ENCODE measurements at regions not wholly inside any gene's neighbourhood (a gene's known extent, or its start where the extent isn't known, plus 50 kb on each side); places are given as distances from the start of the nearest gene placed in this dataset.

DNA sequence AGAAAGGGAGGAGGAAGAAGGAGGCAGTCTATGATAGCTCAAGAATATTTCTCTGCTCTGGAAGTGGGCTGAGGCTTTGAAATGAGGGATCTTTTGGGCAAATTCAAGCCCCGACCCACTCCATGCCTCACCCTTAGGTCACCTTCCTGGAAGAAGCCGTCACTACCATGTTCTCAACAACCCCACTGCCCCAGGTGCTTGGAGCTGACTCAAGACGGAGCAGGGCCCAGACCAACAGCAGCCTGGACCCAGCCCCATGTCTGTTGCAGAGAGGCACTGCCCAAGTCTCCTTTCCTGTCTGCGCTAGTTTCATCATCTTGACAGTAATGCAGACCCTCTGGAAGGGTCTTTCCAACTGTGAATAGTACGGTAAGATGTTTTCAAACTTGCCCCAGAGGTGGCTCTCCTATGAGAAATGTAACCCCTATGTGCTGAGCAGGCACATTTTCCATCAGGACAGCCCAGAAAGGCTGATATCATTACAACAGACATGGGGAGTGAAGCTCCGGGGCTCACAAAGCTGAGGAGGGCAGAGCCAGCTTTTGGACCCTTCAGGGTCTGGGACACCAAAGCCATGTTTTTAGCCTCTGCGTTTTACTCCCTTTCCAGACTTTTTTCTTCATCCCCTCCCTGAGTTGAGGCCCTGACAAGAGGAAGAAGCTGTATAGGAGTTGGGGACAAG is 128.2 kb upstream of the LARP1 start:
- 77 to 89% (median 79%) methylated on average over 7 of the region's 7 CpGs for WGBS, 5 donors

DNA sequence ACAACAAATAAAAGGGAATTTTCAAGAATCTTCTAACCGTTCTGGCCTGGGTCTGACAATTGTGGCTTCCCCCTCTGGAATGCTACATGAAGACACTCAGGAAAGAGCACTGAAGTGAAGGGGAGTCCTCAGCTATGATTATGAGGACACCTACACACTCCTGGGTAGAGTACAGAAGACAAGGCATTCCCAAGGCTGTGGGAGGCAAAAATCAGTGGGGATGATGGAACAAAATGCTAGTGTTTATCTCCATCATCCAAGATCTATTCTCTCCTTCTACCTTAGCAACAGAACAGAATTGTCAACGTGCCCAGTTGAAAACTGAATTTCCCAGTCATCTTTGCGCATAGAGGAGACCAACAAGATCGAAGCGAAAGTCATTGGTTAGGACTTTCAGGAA is 130.1 kb upstream of the LARP1 start:
- TF ChIP-seq POLR2AphosphoS5 (IDR thresholded peaks at IDR 0.05): no peak
- TF ChIP-seq POLR2A (IDR thresholded peaks at IDR 0.05): no peak
- TF ChIP-seq, protein P1, sequence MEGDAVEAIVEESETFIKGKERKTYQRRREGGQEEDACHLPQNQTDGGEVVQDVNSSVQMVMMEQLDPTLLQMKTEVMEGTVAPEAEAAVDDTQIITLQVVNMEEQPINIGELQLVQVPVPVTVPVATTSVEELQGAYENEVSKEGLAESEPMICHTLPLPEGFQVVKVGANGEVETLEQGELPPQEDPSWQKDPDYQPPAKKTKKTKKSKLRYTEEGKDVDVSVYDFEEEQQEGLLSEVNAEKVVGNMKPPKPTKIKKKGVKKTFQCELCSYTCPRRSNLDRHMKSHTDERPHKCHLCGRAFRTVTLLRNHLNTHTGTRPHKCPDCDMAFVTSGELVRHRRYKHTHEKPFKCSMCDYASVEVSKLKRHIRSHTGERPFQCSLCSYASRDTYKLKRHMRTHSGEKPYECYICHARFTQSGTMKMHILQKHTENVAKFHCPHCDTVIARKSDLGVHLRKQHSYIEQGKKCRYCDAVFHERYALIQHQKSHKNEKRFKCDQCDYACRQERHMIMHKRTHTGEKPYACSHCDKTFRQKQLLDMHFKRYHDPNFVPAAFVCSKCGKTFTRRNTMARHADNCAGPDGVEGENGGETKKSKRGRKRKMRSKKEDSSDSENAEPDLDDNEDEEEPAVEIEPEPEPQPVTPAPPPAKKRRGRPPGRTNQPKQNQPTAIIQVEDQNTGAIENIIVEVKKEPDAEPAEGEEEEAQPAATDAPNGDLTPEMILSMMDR (IDR thresholded peaks at IDR 0.05 in 8 of 11, conservative IDR thresholded peaks at IDR 0.05 in 3 of 11): no peak
- intact Hi-C loops (cut with DNase I; ENCODE audit: low total_unique reads): no loop called here
- Histone ChIP-seq H3K4me3 (no peak overlapping the region), H3K27me3 (replicated peaks in 1 of 7) (no peaks in the 10 kb centered on the region), H3K4me1 (no peaks in the 10 kb centered on the region), H3K36me3 (no peaks in the 10 kb centered on the region), H3K9me3 (no peaks in the 10 kb centered on the region), H3K27ac (no peak overlapping the region)
- no peak for DNase-seq
- WGBS, 5 donors: 84 to 90% (median 87%) methylated on average over 5 of the region's 5 CpGs

More for the DNA sequence above, 128.2 kb upstream of the LARP1 start:
- Histone ChIP-seq H3K4me3 (no peak overlapping the region), H3K9me3 (no peaks in the 10 kb centered on the region), H3K27me3 (replicated peaks in 1 of 7) (no peaks in the 10 kb centered on the region), H3K36me3 (no peaks in the 10 kb centered on the region), H3K4me1 (no peaks in the 10 kb centered on the region), H3K27ac (no peak overlapping the region)
- DNase-seq: no peak
- intact Hi-C loops (cut with DNase I; ENCODE audit: low total_unique reads): no loop called here
- TF ChIP-seq POLR2AphosphoS5 (IDR thresholded peaks at IDR 0.05) (no peak), POLR2A (IDR thresholded peaks at IDR 0.05) (no peak)
- TF ChIP-seq, protein P1 (IDR thresholded peaks at IDR 0.05 in 8 of 11, conservative IDR thresholded peaks at IDR 0.05 in 3 of 11): no peak

DNA sequence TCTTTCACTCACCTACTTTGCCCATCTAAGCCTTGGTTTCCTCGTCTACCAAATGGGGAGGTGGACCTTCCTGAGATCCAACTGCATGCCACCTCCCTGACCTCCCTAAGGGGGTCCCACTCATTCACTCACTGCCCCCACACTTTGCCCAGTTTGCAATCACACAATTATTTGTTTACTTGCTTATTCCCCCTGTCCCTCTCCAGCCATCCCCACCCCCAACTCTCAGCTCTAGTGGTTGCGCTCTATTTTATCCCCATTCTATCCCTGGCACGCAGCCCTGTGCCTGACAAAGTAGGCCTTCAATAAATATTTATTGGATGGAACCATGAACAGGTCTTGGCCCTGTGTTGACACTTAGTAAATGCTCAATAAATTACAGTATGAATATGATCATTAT is 130.8 kb upstream of the LARP1 start:
- TF ChIP-seq, protein P1 (IDR thresholded peaks at IDR 0.05 in 8 of 11, conservative IDR thresholded peaks at IDR 0.05 in 3 of 11): no peak
- TF ChIP-seq POLR2A (IDR thresholded peaks at IDR 0.05): no peak
- no peak for TF ChIP-seq POLR2AphosphoS5 (IDR thresholded peaks at IDR 0.05)
- H3K27me3 ChIP-seq (replicated peaks in 1 of 7): no peaks in the 10 kb centered on the region
- no peak overlapping the region for H3K4me3 ChIP-seq
- H3K4me1 ChIP-seq: no peaks in the 10 kb centered on the region
- DNase-seq: no peak
- 81 to 88% (median 88%) methylated on average over 3 of the region's 3 CpGs for WGBS, 5 donors
- no peak overlapping the region for H3K27ac ChIP-seq
- no peaks in the 10 kb centered on the region for H3K36me3 ChIP-seq
- intact Hi-C loops (cut with DNase I; ENCODE audit: low total_unique reads): no loop called here
- no peaks in the 10 kb centered on the region for H3K9me3 ChIP-seq

DNA sequence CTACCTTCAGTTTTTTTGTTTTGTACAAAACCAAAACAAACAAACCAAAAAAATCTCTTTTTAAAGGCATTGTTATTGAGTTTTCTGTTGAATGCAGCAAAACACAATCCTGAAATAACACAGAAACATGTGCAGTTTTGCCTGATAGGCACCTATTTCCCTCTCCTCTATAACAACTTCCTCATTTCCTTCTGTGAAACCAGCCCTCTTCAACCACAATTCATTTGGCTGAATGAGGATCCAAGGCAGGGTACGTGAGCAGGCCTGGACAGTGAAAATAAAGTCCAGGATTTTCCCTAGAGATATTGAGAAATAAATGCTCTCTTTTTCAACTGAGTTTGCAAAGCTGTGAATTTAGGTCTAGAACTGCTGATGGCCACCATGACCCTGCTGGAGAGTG is 134.8 kb upstream of the LARP1 start:
- peaks cover 0 to 3% (median 0%) of the 10 kb centered on the region in 7 donors for H3K27me3 ChIP-seq (replicated peaks in 1 of 7)
- H3K36me3 ChIP-seq: no peaks in the 10 kb centered on the region
- no peak for DNase-seq
- H3K4me3 ChIP-seq: no peak overlapping the region
- no peaks in the 10 kb centered on the region for H3K4me1 ChIP-seq
- H3K9me3 ChIP-seq: no peaks in the 10 kb centered on the region
- TF ChIP-seq POLR2A (IDR thresholded peaks at IDR 0.05): no peak
- no peak for TF ChIP-seq POLR2AphosphoS5 (IDR thresholded peaks at IDR 0.05)
- TF ChIP-seq, protein P1 (IDR thresholded peaks at IDR 0.05 in 8 of 11, conservative IDR thresholded peaks at IDR 0.05 in 3 of 11): no peak
- WGBS, 5 donors: 27 to 45% (median 39%) methylated on average over 1 of the region's 1 CpG
- H3K27ac ChIP-seq: no peak overlapping the region
- intact Hi-C loops (cut with DNase I; ENCODE audit: low total_unique reads): no loop called here

All from spleen (tissue), 11 donors.